HepG2 (cell line): ENCODE measurements at regions not wholly inside any gene's neighbourhood (a gene's known extent, or its start where the extent isn't known, plus 50 kb on each side); places are given as distances from the start of the nearest gene placed in this dataset.

ENCODE experiments used
- CTCF ChIP-seq: sonication (generic); formaldehyde crosslinking; IDR thresholded peaks from 2 replicates; pipeline ENCODE4 v1.5.0; 2020; ENCODE audit warnings: mild to moderate bottlenecking, missing genetic modification reagents, moderate library complexity
- FOXP1 ChIP-seq, 2 experiments: fragments of 450-650 bp in 1 of 2; IDR thresholded peaks; 2 replicates each; pipeline ENCODE4 v1.6.1; 2017 to 2018; ENCODE audit warnings: antibody characterized with exemption in 1 of 2
- HCFC1 ChIP-seq: fragments of 150-350 bp; IDR thresholded peaks from 2 replicates; pipeline ENCODE4 v1.6.1; 2014; ENCODE audit warnings: low read depth, low read length
- HDAC2 ChIP-seq: sonication (generic); formaldehyde crosslinking; IDR thresholded peaks from 2 replicates; pipeline ENCODE4 v1.4.0; 2020; ENCODE audit warnings: missing genetic modification reagents
- HMG20A ChIP-seq: IDR thresholded peaks from 2 replicates; pipeline ENCODE4 v1.6.1; 2016; ENCODE audit warnings: borderline replicate concordance
- KDM1A ChIP-seq: IDR thresholded peaks from 2 replicates; pipeline ENCODE4 v1.6.1; 2016; ENCODE audit warnings: missing compliant biosample characterization
- MAFF ChIP-seq: IDR thresholded peaks from 2 replicates; pipeline ENCODE4 v1.6.1; 2011; ENCODE audit warnings: low read depth, low read length, improper control_type of control experiment
- RFX5 ChIP-seq: IDR thresholded peaks from 2 replicates; pipeline ENCODE4 v1.6.1; 2011; ENCODE audit warnings: low read depth, low read length, improper control_type of control experiment
- TAF1 ChIP-seq: sonication (generic); formaldehyde crosslinking; IDR thresholded peaks from 2 replicates; pipeline ENCODE4 v1.4.0; 2020; ENCODE audit warnings: missing genetic modification reagents
- ZKSCAN5 ChIP-seq: sonication (generic); formaldehyde crosslinking; IDR thresholded peaks from 2 replicates; pipeline ENCODE4 v1.5.1; 2020; ENCODE audit warnings: mild to moderate bottlenecking, missing genetic modification reagents
- ZNF121 ChIP-seq: sonication (generic); formaldehyde crosslinking; IDR thresholded peaks from 2 replicates; pipeline ENCODE4 v1.5.0; 2020; ENCODE audit warnings: mild to moderate bottlenecking, missing genetic modification reagents
- ZNF318 ChIP-seq: sonication (generic); formaldehyde crosslinking; IDR thresholded peaks from 2 replicates; pipeline ENCODE4 v1.4.0; 2020; ENCODE audit warnings: mild to moderate bottlenecking, missing genetic modification reagents

GRCh38 chr1:112344754-112345423 lies 51.1 kb upstream of the CTTNBP2NL start:
- TF ChIP-seq ZNF318: no peak
- no peak for TF ChIP-seq RFX5
- no peak for TF ChIP-seq CTCF (CRISPR knock-in tag)
- TF ChIP-seq HCFC1: no peak
- TF ChIP-seq HDAC2 (CRISPR knock-in tag): no peak
- TF ChIP-seq TAF1 (CRISPR knock-in tag): no peak
- no peak for TF ChIP-seq ZKSCAN5 (CRISPR knock-in tag)
- no peak for TF ChIP-seq KDM1A (CRISPR knock-in tag)
- TF ChIP-seq MAFF: no peak
- TF ChIP-seq ZNF121 (CRISPR knock-in tag): no peak
- TF ChIP-seq FOXP1 (IDR thresholded peaks at IDR 0.05): no peak
- no peak for TF ChIP-seq FOXP1 (CRISPR knock-in tag; IDR thresholded peaks at IDR 0.05)
- no peak for TF ChIP-seq HMG20A (CRISPR knock-in tag)
